Endothelial cell (in vitro differentiated cells): ENCODE measurements at regions not wholly inside any gene's neighbourhood (a gene's known extent, or its start where the extent isn't known, plus 50 kb on each side); places are given as distances from the start of the nearest gene placed in this dataset.

Experiments used
- DNase-seq: peaks from one replicate; pipeline ENCODE4 v3.0.0; 2021; ENCODE audit warnings: low spot score
- H3K27ac Mint-ChIP-seq: one replicate; pipeline ENCODE4 v1.8.0; 2021; ENCODE audit warnings: mixed read lengths, inconsistent platforms; ENCODE audit not compliant: unreplicated experiment
- H3K27me3 Mint-ChIP-seq: one replicate; pipeline ENCODE4 v1.8.0; 2021; ENCODE audit warnings: mild to moderate bottlenecking, moderate library complexity, mixed read lengths, inconsistent platforms; ENCODE audit not compliant: unreplicated experiment
- H3K36me3 Mint-ChIP-seq: one replicate; pipeline ENCODE4 v1.8.0; 2021; ENCODE audit warnings: mild to moderate bottlenecking, low read depth, mixed read lengths, inconsistent platforms; ENCODE audit not compliant: unreplicated experiment
- H3K4me1 Mint-ChIP-seq: one replicate; pipeline ENCODE4 v1.8.0; 2021; ENCODE audit warnings: mild to moderate bottlenecking, mixed read lengths, inconsistent platforms; ENCODE audit not compliant: unreplicated experiment
- H3K4me3 Mint-ChIP-seq: one replicate; pipeline ENCODE4 v1.8.0; 2021; ENCODE audit warnings: mild to moderate bottlenecking, mixed read lengths, inconsistent platforms; ENCODE audit not compliant: unreplicated experiment
- H3K9me3 Mint-ChIP-seq: one replicate; pipeline ENCODE4 v1.8.0; 2021; ENCODE audit warnings: mixed read lengths, inconsistent platforms; ENCODE audit not compliant: unreplicated experiment
- TF ChIP-seq, protein P1 (sequence below): fragments of 200-600 bp; sonication (generic); IDR thresholded peaks from one replicate; pipeline ENCODE4 v1.5.0; 2021; ENCODE audit warnings: antibody characterized with exemption; ENCODE audit not compliant: unreplicated experiment

DNA sequence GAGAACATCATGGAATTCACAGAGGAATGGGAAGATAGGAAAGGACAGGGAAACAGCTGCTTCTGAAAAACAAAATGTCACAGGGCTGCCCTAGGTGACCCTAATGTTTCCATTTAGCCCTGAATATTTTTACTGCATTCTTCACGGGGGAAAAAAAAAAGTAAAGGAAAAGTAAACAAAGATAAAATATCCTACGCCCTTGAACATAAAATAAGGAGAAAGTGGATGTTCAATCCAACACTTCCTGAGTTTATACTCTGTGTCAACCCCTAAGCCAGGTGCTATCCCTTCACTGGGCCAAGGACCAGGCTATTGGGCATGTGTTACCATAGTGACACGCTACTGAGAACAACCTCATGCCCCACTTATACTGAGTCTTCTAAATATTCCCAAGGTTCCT, 84.7 kb downstream of the FAM76B start:
- Mint-ChIP-seq H3K27me3 (no peaks in the 10 kb centered on the region), H3K4me1 (peaks cover 3% of the 10 kb centered on the region), H3K4me3 (no peak overlapping the region), H3K9me3 (no peaks in the 10 kb centered on the region), H3K27ac (no peak overlapping the region), H3K36me3 (no peaks in the 10 kb centered on the region)
- TF ChIP-seq, protein P1, sequence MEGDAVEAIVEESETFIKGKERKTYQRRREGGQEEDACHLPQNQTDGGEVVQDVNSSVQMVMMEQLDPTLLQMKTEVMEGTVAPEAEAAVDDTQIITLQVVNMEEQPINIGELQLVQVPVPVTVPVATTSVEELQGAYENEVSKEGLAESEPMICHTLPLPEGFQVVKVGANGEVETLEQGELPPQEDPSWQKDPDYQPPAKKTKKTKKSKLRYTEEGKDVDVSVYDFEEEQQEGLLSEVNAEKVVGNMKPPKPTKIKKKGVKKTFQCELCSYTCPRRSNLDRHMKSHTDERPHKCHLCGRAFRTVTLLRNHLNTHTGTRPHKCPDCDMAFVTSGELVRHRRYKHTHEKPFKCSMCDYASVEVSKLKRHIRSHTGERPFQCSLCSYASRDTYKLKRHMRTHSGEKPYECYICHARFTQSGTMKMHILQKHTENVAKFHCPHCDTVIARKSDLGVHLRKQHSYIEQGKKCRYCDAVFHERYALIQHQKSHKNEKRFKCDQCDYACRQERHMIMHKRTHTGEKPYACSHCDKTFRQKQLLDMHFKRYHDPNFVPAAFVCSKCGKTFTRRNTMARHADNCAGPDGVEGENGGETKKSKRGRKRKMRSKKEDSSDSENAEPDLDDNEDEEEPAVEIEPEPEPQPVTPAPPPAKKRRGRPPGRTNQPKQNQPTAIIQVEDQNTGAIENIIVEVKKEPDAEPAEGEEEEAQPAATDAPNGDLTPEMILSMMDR = no peak
- no peak for DNase-seq

DNA sequence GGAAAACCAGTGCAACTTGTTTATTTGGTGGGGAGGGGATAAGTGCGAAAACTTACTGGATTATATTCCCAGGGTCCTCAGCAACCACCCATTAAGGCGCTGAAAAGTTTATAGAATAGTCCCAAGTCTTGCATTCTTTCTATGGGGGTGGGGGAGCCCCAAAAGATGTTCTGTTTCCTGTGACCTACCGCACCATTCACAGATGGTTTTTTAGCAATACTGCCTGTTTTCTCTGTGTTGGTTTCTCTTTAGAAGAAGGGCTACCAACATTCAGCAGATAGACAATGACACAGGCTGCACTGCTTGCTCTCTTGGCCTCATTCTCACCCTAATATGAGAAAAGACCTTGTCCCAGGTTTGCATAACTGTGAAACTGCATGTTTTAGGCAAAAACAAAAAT, 86.5 kb downstream of the FAM76B start:
- Mint-ChIP-seq H3K9me3 (no peaks in the 10 kb centered on the region), H3K27me3 (no peaks in the 10 kb centered on the region), H3K36me3 (no peaks in the 10 kb centered on the region), H3K4me1 (peaks cover 10% of the 10 kb centered on the region), H3K4me3 (no peak overlapping the region), H3K27ac (no peak overlapping the region)
- DNase-seq = no peak
- TF ChIP-seq, protein P1 = no peak

DNA sequence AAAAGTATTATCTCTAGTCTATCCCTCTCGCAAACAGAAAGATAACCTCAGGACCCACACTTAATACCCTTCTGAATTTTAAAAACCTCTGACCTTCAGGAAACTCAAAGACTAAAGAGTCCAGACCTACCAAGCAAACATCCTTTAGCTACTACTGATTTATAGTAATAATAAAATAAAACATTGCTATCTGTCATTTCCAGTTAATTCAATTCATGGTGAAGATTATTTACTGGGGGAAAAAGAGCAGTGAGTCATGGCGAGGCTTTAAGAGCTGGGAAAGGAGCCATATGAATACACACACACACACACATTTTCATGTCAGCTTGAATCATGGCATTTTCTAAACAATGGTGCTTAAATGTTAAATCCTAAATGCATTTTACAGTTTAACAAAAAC, 87.1 kb downstream of the FAM76B start:
- H3K9me3 Mint-ChIP-seq = no peaks in the 10 kb centered on the region
- no peaks in the 10 kb centered on the region for H3K27me3 Mint-ChIP-seq
- TF ChIP-seq, protein P1 = no peak
- H3K27ac Mint-ChIP-seq = no peak overlapping the region
- peaks cover 12% of the 10 kb centered on the region for H3K4me1 Mint-ChIP-seq
- H3K4me3 Mint-ChIP-seq = no peak overlapping the region
- H3K36me3 Mint-ChIP-seq = no peaks in the 10 kb centered on the region
- DNase-seq = no peak

DNA sequence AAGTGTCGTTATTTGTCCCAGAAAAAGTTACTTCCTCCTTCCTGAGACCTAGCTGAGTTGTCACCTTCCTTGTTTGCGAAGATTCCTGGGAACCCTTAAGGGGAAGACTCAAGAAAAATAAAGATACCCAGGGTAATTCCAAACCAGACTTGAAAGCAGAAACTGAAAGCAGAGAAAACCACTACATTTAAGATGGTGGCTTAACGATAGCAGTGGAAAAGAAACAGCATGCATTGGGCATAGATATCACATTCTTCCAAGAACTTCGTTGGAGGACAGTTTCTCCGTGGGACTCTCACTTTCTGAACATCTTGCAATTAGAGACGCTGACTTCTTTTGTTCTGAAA, 89.1 kb downstream of the FAM76B start:
- TF ChIP-seq, protein P1 = no peak
- Mint-ChIP-seq H3K27me3 (no peaks in the 10 kb centered on the region), H3K4me3 (no peak overlapping the region), H3K36me3 (no peaks in the 10 kb centered on the region), H3K27ac (no peak overlapping the region), H3K9me3 (no peaks in the 10 kb centered on the region), H3K4me1 (peaks cover 12% of the 10 kb centered on the region)
- DNase-seq = no peak

DNA sequence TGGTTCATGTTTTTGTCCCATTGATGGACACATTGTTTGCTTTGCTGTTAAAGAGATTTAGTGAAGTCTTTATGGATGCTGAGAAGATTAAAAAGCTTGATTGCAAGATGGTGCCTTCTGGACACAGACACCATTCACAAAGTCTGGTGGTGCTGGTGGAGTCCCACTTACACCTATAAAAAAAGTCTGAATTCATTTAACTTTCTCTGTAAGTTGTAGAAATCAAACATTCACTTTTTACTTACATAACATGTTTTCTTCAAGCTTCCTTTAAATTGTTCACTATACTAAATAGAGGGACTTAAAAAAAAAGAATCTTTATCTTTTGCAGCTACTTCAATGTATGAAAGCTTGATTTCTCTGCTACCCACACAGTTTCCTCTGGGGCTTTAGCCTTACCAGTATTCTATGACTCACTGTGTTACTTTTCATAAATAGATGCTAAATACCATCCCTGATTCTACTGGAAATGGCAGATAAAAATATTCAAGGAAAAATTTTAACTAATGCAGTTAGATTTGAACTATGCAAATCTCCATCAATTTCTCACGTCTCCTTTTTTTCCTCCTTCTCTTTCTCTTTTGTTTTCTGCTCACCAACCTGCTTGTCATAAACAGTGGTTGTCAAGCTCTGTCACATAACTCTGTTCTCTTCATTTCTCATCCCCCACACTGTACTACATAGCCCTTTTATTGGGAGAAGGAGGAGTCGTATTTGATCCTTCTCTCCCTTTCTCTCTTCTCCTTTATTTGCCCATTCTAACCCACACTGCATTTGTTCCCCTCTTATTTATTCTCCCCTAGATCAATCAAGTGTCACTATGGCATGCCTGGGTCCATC, 89.7 kb downstream of the FAM76B start:
- TF ChIP-seq, protein P1 = no peak
- Mint-ChIP-seq H3K4me1 (peaks cover 12% of the 10 kb centered on the region), H3K36me3 (no peaks in the 10 kb centered on the region), H3K9me3 (no peaks in the 10 kb centered on the region), H3K27me3 (no peaks in the 10 kb centered on the region), H3K27ac (no peak overlapping the region), H3K4me3 (no peak overlapping the region)
- no peak for DNase-seq
